WTC11 (cell line): ENCODE measurements at regions not wholly inside any gene's neighbourhood (a gene's known extent, or its start where the extent isn't known, plus 50 kb on each side); places are given as distances from the start of the nearest gene placed in this dataset.

Experiments used
- ARID4B ChIP-seq: sonication (generic); formaldehyde crosslinking; IDR thresholded peaks from 2 replicates; pipeline ENCODE4 v1.8.0; 2023; ENCODE audit warnings: missing genetic modification reagents, mild to moderate bottlenecking, borderline replicate concordance
- CTCF ChIP-seq: fragments of 200-600 bp; IDR thresholded peaks from 2 replicates; pipeline ENCODE4 v1.8.0; 2022; ENCODE audit warnings: antibody characterized with exemption
- E2F1 ChIP-seq: sonication (generic); formaldehyde crosslinking; IDR thresholded peaks from 2 replicates; pipeline ENCODE4 v1.8.0; 2022; ENCODE audit warnings: mild to moderate bottlenecking, missing genetic modification reagents
- ESRRA ChIP-seq: sonication (generic); formaldehyde crosslinking; IDR thresholded peaks from 2 replicates; pipeline ENCODE4 v1.8.1; 2022; ENCODE audit warnings: mild to moderate bottlenecking, missing genetic modification reagents, borderline replicate concordance
- GABPB1 ChIP-seq: sonication (generic); formaldehyde crosslinking; IDR thresholded peaks from 2 replicates; pipeline ENCODE4 v1.8.1; 2023; ENCODE audit warnings: mild to moderate bottlenecking, missing genetic modification reagents
- NFYB ChIP-seq: sonication (generic); formaldehyde crosslinking; conservative IDR thresholded peaks from 2 replicates; pipeline ENCODE4 v1.8.0; 2022; ENCODE audit warnings: low read depth, missing genetic modification reagents
- SP1 ChIP-seq: sonication (generic); formaldehyde crosslinking; conservative IDR thresholded peaks from 2 replicates; pipeline ENCODE4 v1.8.1; 2022; ENCODE audit warnings: missing genetic modification reagents
- TCF7 ChIP-seq: sonication (generic); formaldehyde crosslinking; IDR thresholded peaks from 2 replicates; pipeline ENCODE4 v1.8.0; 2022; ENCODE audit warnings: mild to moderate bottlenecking, low read depth, missing genetic modification reagents, moderate library complexity
- ZNF121 ChIP-seq: sonication (generic); formaldehyde crosslinking; IDR thresholded peaks from 2 replicates; pipeline ENCODE4 v1.8.0; 2023; ENCODE audit warnings: missing genetic modification reagents
- ZNF138 ChIP-seq: sonication (generic); formaldehyde crosslinking; conservative IDR thresholded peaks from 2 replicates; pipeline ENCODE4 v1.8.1; 2022; ENCODE audit warnings: mild to moderate bottlenecking, moderate library complexity, missing genetic modification reagents
- ZNF281 ChIP-seq: sonication (generic); formaldehyde crosslinking; IDR thresholded peaks from 2 replicates; pipeline ENCODE4 v1.8.0; 2023; ENCODE audit warnings: mild to moderate bottlenecking, missing genetic modification reagents
- ZSCAN18 ChIP-seq: fragments of 250-450 bp; sonication (Bioruptor Pico); IDR thresholded peaks from 2 replicates; pipeline ENCODE4 v2.1.2; 2022; ENCODE audit warnings: mild to moderate bottlenecking, moderate library complexity

- TF ChIP-seq ARID4B (CRISPR knock-in tag) (no peak), ZNF138 (no peak), CTCF (no peak), E2F1 (no peak), ZNF121 (no peak), ZNF281 (no peak), NFYB (no peak), SP1 (CRISPR knock-in tag) (no peak), ZSCAN18 (CRISPR knock-in tag) (no peak), ESRRA (CRISPR knock-in tag) (no peak), TCF7 (CRISPR knock-in tag) (no peak), GABPB1 (no peak)
Measured at GRCh38 chr1:29388170-29388569, 151.8 kb downstream of the PTPRU start.
